ENCODE measurements at regions not wholly inside any gene's neighbourhood (a gene's known extent, or its start where the extent isn't known, plus 50 kb on each side); places are given as distances from the start of the nearest gene placed in this dataset.
A peak's percentile ranks its signal among the peaks of the same experiment; 100 is the strongest.
"Not testable (repeated sequence)": the region's sequence is repeated elsewhere in the genome, so short reads cannot be mapped to it uniquely, and the experiment has no call there.

DNA sequence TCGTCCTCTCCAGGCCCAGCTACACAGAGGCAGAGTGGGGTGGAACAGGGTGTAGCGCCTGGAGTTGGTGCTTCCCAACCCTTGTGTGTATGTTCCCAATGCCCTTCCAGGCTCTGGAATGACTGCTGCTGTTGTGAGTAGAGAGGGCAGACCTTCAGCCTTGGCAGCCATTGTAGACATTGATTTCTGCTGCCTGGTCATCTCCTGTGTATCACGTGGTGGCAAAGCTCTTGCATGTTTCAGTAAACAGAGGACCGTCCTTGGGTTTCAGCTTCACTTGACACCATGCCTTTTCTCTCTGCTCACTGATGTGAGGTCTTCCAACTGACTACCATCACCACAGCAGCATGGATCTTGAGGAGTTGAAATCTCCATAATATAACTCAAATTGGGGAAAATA, 397.9 kb downstream of the COG6 start:
- DNase-seq, result no peak

DNA sequence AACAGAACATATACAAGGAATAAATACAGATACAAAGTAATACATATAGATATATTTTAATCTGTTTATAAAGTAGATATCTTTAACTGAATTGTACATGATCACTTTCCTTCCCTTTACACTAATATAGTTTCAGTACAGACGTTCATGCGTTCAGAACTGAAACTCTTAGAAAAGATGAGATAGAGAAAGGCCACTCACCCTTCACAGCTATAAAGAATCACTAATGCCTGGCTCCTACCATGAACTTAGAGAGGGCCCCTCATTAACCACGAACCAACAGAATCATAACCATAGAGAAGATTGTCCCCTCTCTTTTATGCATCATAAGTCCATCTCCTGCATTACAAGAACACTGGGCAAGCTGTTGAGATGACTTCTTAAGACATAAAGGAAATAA, 399.0 kb downstream of the COG6 start:
- DNase-seq, result not testable (repeated sequence)

DNA sequence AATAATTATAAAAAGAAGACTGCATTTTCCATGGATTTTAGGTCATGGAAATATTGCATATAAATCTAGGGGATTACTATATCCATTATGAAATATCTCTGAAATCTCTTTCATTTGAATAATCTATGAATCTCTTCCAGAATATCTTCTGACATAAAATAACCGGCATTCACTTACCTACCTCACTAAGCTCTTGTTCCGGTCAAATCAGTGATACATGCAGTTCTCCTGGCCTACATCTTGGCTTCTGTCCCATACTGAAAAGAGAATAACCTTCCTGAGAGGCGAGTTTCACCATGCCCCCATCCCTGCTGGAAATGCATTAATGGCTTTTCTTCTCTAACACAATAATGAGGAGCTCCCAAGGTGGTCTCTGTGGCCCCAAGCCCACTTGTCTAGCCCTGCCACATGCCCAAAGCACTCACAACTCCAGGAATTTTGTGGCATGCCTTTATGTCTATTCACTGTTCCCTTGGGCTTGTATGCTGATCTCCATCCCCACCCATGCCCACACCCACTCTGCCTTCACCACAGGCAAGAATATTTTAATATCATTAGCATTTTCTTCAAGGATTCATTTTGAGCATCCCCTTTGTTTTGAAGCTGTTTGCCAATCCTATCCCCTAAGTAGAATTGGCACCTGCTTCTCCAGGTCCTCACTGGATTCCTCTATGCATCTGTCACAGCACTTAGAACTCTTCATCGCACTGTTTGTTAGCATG, 401.6 kb downstream of the COG6 start:
- no peak for DNase-seq

DNA sequence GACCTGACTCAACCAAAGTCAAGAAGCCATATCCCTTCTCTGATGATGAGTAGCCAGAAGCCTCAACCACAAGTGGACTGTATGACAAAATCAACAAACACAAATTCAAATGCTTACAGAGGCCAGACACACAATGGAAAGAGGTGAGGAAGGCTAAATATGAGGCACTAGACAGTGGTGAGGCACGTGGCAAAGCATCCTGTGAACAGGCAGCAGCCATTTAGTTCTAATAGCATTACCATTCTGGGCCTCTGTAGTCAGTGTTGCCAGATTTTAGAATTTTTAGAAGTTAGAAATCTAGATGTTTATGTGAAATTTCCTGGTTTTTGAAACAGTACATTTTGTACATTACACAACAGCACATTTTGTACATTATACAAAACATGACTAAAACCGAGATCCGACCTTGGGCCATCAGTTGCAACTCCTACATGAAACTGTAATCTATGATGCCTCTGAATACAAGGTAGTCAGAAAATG, 403.3 kb downstream of the COG6 start:
- DNase-seq, result no peak

DNA sequence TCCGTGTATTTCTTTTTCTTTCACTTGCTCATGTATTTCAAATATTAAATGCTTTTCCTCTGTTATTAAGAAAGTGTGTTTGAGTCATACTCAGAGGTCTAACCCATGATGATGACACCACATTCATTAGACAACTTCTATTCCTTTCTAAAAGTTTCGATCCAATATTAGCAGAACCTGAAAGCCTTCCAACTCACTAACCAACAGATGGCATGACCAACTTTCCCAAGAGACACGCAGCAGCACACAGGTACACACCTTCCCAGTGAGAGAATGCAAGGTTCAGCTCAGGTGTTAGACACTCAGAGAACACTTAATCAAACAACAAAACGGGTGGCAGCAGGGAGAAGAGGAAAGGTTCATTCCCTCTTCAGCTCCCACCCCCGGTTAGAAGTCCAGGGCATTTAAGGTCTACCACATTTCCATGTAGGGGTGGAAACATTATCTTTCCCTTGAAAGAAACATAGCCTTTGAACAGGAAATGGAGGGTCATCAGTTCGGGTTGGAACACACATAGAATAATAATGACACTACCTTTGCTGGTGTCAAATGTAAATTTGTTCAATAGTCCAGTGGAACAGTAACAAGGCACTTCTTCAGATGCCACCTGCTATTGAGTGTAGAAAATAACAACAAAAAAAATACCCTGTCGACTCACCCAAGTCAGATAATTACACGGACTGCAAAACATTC, 404.2 kb downstream of the COG6 start:
- DNase-seq, result no peak

DNA sequence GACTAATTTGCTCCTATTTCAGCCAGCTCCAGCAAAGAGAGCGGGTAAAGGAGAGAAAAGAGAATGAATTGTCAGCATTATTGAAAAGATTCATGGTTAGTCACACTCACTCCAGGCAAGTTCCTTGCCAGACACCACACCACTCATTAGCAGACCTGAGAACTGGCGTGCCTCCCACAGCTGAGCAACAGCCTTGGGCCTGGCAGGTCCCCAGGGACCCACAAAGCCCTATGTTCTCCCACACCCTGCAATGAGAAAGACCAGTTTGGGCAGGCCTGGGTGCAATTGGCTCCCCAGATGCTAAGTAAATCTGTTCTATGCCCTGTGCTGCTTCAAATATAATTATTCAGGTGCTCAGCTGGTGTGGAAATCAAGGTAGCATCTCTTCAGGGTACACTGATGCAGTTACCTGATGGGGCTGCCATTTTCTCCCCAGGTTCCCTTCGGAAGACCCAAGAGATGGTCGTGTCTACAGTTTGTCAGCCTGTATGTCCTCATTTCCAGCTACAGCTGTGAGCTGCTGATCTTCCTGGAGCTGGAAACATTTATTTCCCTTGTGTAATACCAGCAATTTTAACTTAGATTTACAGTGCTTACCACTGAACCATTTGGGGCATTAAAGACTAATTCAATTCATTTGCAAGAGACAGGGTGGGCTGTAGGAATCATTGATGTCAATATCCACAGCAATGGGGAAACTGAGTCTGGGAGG, 405.0 kb downstream of the COG6 start:
- peak; percentile 64 for DNase-seq

DNA sequence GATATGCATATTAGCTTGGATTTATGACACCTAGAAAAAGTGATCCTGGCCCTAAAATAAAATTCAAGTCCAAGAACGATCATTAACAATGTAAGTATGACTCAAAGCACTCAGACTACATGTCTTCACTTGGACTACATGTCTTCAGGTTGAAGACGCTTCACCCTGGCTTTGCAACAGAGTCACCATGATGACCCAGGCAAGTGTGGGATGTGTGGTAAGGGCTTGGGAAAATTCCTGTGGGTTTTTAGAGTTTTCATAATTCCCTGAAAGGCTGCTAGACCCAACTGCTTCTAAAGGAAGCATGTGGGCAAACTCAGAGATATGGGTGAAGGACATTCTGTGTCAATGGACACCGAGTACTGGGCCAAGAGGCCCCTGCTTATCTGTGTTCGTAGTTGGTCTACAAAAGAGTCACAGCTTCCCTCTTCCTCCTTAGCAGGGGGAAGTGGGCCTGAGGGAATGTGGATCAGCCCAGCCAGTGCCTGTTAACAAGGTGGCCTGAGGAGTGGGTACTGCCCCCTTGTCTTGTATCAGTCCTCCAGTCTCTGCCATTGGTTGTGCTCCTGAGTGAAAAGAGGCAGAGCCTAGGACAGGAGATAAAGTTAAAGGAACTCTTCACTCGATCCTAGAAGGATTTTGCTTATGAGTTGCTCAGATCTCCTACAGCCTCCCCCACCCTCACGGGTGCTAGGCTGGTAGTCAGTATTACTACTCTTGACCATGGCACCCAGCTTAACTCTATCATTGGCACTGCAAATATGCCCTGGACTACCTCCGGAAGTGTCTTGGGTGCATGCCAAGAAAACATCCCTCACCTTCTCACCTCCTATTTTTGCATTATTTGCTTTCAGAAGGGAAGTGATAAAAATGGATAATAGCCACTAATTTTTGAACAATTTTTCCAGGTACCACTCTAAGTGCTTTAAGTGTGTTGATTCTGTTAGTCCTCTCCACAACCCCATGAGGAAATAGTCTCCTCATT, 406.3 kb downstream of the COG6 start:
- DNase-seq, result no peak

DNA sequence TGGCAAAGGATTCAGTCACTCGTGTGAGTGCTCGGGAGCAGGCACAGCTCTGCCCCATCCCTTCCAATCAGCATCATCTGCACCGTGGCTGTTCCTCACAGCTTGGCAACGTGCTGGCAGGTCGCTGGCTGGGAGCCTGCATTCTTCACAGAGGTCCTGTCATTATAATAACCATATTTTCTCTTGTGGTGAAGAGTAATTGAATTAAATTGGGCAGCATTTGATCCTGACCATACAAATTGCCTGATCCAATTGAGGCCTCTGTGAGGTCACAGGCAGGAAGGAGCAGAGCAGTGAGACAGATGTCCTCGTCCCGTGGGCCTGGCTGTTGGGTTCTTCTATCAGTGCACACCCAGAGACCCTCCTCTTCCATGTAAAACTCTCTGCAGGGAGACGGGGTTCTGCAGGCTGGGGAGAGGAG, 407.8 kb downstream of the COG6 start:
- no peak for DNase-seq

DNA sequence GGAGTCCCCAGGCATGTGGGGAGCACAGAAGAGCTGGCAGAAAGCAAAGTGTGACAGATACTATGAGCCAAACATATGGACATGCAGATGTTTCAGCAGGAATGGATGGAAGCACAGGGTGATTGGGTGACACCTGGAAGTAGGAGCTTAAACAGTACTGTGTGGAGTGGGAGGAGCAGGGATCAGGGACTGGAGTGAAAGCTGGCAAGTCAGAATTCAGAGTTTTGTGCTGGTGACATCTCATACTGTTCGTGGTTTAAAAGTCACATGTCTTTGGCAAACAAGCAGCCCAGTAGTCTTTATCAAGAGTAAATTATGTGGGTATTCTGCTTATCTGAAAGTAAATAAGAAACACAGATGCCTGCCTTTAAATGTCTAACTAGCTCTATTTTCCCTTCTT, 408.2 kb downstream of the COG6 start:
- no peak for DNase-seq

DNA sequence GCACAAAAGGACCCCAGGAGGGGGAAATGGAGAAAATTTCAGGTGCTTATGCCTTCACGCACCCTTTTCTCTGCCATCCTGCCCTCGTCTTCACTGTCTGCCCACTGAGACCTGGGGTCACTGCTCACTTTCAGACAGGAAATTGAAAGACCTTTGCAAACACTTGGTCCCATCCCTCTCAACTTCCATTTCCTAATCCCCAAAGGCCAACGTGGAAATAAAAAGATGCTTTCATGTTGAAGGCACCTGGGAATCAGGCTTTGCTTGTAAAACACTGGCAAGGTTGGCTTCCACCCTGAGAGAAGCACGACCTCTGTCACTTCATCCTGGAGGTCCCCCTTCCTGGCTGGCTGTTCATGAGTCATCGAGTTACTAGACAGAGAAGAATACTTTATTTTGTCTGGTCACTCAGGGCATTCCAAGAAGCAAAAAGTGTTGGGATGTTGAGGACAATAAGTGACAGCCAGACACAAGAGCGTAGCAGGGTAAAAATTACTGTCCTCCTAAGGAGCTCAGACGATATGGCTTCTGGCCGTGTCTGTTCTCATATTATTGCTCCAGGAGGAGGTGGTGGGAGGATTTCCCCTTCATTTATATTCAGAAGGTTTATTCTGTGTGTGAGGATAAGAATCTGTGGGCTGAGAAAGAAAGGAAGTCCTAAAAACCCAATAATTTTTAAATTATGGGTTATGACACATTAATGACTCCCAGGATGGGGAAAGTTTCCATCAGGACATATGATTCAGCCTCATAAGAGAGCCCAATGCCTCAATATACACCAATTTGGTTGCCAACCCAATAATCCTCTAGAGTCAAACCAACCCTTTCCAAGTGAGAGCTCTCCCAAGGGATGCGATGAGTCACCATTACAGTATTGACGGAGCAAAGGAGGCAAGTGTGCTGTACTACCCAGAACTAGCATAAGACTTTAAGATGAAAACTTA, 409.0 kb downstream of the COG6 start:
- DNase-seq, result no peak

DNA sequence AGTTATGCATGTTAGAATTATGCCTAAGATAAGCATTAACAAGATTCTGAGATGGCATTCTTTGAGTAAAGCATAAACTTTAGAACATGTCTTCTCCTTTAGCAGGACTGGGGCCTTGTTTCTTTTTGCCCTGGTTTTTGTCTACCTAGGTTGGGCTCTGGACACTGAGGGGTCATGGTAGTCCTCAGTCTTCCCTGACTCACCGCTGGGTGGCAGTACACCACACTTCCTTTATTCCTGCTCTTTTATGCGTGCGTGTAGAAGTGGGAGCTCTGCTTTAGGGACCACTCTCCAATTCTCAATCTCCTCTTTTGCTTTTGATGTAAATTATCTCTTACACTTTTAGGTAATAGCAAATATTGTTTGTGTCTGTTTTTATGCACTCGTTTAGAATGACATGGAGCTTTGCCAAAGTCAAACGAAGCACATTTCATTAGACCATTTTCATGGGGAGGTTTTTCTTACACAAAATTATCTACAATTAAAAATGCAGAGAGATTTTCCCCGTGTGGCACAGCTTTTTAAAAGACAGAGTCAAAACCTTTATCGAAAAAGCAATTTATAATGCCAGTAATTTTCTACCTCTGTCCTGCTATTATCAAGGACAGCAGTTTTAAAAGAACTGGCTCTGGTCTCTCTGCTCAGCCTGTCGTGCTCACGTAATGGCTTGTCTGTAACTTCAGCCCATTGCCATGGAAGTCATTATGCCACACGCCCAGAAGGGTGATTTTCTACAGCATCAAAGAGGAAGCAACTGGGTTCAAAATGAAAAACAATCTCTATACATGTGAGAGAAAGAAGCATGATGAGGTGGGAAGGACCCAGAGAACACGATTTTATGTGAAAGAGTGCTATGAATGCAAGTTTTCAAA, 413.9 kb downstream of the COG6 start:
- DNase-seq, result no peak

DNA sequence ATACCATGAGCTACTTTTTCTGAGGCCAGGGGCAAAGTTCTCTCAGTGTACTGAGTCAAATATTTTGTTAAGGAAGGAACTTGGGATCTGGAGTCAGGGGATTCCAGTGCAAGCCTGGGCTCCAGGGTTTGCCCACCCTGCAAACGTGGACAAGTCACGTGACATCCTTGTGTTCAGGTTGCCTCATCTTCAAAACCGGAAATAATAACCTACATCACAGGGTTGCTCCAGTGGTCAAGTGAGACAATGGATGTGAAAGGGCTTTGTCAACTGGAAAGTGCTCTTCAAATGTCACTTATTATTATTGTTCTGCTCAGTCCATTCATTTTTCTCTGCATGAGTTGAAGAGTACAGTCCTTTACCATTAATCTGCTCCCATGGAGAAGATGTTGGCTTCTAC, 414.9 kb downstream of the COG6 start:
- DNase-seq, result no peak

DNA sequence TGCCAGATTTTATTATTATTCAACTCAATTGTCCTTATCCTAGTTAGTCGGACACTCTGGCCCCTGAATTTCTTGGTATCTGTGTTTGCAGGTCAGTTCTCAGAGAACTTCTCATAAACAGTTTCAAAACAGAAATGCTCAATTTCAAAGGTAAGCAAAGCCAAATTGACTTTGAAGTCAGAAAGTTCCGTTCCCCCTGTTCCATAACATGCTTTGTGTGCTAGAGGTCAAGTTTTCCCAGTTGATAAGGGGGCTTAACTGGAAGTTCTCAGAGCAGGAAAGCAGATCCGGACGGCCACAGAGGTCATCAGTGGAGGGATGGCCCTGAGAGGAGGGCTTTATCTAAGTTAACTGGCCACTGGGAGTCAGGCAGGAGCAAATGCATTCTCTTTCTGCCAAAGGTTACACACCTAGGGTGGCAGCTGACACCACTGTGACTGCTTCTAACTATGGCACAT, 417.2 kb downstream of the COG6 start:
- DNase-seq, result no peak

DNA sequence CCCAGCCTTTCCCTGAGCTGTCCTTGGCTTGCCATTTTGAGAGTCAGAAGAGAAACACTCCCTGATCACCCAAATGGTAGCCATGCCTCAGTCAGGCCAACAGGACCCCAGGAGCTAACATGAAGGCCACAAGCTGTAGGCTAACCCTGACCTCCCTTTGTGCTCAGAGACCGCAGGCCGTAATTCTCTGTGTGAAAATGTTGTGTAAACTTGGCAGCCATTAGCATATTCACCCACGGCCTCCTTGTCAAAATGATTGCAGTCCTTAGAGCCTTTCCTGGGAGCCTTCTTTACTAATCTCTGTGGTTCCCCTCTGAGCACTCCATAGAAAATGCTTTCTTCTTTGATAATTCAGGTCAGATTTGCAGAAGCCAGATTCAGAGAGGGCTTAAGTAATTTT, 418.9 kb downstream of the COG6 start:
- no peak for DNase-seq

DNA sequence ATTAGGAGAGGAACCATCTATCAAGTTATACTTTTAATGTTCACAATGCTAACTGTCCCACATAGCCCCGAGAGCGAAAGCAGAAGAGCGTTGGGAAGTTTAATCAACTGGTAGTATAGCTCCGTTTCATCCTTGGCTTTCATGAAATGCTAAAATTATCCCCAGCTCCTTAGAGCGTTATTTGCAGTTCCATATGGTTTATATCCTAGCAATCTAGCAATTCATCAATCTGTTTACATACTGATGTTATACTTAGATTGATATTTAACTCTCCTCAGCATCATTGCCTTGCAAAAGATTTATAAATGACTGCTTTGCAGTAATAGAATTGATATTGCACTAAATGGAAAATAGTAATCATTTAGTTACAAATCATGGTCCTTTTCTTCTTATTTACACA, 419.8 kb downstream of the COG6 start:
- no peak for DNase-seq

DNA sequence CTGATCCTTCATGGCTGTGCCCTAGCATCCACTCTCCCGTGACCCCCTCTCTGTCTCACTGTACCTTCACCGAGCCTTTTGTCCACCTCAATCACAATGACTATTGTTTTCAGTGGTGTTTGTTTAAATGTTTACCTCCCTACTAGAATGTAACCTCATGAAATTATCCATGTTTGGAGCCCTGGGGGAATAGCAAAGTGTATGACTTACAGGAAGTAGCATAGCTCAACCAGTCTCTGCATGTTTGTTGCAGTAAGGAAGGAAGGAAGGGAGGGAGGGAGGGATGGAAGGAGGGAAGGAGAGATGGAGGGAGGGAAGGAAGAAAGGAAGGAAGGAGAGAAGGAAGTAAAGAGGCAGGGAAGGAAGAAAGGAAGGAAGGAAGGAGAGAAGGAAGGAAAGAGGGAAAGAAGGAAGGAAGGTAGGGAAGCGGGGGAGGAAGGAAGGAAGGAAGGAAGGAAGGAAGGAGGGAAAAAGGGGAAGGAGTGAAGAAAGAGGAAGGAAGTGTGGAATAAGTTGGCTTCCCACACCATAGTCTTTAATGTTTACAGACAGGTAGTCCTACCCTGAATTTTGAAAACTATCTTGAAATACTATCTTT, 421.4 kb downstream of the COG6 start:
- DNase-seq, result no peak

DNA sequence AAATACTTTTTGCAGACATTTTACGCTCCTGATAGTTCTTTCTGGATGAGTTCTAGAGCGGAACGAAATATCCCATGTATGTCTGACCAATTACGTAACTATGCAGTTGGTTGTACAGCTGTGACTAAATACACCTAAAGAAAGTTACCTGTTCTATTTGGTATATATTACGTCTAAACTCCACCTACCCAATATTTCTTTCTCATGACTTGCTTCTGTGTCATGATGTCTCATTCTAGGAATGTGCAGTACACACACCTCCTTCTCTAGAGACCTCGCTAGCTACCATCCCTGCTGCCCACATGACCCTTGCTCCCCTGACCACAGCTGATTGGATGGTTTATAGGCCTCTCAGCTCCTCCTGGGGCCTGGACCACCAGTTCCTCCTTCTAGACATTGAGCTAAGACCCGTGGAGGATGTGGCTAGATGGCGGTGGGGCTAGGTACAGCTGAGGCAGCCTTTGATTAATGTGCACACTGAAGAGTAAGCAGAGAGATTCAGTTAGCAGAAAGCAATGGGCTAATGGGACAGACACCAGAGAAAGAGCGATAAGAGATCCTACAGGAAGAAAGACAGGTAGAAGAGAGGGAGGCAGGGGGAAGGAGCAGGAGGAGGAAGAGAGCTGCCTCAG, 422.1 kb downstream of the COG6 start:
- no peak for DNase-seq

DNA sequence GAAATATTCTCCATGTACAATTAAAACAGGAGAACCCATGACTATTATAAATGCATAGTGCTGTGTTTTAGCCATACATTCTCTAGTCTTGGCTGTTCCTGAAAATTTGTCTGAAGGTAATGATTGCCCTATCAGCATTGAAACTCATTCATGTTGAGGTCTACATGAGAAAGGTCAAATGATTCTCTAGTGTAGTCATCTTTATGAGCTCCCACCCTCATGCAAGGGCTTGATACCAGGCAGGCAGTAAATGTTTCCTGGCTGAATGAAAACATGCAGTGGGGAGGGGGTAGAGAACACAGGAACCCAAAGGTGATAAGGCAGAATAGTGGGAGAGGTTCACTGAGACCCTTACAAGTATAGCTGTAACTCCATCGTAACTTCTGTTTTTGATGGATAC, 424.3 kb downstream of the COG6 start:
- DNase-seq, result no peak

DNA sequence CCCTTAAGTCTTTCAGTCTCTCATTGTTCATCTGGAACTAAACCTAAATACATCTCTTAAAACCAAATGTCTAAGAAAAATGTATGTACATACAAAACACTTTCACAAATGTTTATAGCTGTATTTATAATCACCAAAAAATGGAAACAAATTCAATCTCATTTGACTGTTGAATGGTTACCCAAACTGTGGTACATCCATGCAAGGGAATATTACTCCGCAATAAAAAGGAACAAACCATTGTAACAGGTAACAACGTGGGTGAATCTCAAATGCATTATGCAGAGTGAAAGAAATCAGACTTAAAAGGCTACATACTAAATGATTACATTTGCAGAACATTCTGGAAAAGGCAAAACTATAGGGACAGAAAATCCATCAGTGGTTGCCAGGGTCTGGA, 425.2 kb downstream of the COG6 start:
- no peak for DNase-seq

DNA sequence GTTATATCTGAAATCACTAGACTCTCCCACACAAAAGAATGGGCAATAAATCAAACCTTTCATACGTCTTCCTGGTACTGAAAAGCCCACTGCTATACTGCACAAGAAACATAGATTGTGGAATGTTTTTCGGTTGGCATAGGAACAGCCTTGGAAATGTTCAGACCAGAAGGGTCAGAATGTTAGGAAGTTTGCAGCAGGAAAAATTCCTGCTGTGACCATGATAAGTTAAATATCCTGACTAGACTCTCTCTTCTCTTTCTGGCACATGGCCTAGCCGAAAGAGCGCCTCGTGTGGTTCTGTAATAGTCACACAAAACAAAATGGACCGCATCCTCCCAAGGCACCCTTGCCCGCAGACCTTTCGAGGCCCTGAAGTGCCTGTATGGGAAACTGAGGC, 427.2 kb downstream of the COG6 start:
- DNase-seq, result no peak
